Upper lobe of left lung (tissue), 4 donors: ENCODE measurements at regions not wholly inside any gene's neighbourhood (a gene's known extent, or its start where the extent isn't known, plus 50 kb on each side); places are given as distances from the start of the nearest gene placed in this dataset.

Experiments
- EP300 ChIP-seq, 4 donors: sonication (generic); formaldehyde crosslinking; IDR thresholded peaks; one replicate each; pipeline ENCODE4 v1.5.1; 2017; ENCODE audit warnings: antibody characterized with exemption in 4 of 4, control low read depth in 2 of 4
- POLR2A ChIP-seq, 4 donors: fragments of 450-650 bp; IDR thresholded peaks; one replicate each; pipeline ENCODE4 v1.5.1; 2016 to 2017; ENCODE audit warnings: antibody characterized with exemption in 4 of 4, mild to moderate bottlenecking in 2 of 4
- POLR2AphosphoS5 ChIP-seq, 2 donors: sonication (generic); formaldehyde crosslinking; IDR thresholded peaks; one replicate each; pipeline ENCODE4 v1.5.1; 2017; ENCODE audit warnings: antibody characterized with exemption in 2 of 2
- TF ChIP-seq, protein P1 (sequence below), 6 experiments: fragments of 450-650 bp in 4 of 6; fragments of 200-600 bp in 2 of 6; sonication (generic) in 2 of 6; IDR thresholded peaks; one replicate each; pipeline ENCODE4 v1.5.1; 2016 to 2019; ENCODE audit warnings: antibody characterized with exemption in 6 of 6

DNA sequence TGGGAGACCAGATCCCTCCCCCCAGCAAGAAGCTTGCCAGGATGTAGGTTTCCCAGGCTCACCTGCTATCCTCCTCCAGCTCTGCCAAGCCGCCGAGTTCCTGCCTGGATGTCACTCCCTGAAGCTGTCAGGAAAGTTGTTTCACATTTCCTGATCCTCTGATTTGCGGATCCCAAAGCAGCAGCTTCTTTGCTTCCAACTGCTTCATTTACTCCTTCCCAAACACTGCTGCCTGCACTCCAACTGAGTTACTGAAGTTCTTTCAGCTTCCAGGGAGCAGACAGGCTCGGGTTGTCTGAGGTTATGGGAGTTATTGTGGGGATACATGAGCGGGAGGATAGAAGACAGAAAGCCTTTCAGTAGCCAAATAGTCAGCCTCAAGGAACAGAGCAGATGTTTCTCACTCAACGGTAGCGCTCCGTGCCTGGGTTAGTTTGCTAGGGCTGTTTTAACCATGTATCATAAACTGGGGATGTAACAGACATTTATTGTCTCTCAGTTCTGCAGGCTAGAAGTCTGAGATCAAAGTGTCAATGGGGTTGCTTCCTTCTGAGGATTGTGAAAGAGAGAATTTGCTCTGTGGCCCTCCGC is 516.0 kb downstream of the REEP3 start:
- no peak for TF ChIP-seq POLR2AphosphoS5 (IDR thresholded peaks at IDR 0.05)
- TF ChIP-seq, protein P1, sequence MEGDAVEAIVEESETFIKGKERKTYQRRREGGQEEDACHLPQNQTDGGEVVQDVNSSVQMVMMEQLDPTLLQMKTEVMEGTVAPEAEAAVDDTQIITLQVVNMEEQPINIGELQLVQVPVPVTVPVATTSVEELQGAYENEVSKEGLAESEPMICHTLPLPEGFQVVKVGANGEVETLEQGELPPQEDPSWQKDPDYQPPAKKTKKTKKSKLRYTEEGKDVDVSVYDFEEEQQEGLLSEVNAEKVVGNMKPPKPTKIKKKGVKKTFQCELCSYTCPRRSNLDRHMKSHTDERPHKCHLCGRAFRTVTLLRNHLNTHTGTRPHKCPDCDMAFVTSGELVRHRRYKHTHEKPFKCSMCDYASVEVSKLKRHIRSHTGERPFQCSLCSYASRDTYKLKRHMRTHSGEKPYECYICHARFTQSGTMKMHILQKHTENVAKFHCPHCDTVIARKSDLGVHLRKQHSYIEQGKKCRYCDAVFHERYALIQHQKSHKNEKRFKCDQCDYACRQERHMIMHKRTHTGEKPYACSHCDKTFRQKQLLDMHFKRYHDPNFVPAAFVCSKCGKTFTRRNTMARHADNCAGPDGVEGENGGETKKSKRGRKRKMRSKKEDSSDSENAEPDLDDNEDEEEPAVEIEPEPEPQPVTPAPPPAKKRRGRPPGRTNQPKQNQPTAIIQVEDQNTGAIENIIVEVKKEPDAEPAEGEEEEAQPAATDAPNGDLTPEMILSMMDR (IDR thresholded peaks at IDR 0.05): no peak
- no peak for TF ChIP-seq EP300 (IDR thresholded peaks at IDR 0.05)
- TF ChIP-seq POLR2A (IDR thresholded peaks at IDR 0.05): no peak
